Parathyroid adenoma (tissue), 2 donors: ENCODE measurements at regions not wholly inside any gene's neighbourhood (a gene's known extent, or its start where the extent isn't known, plus 50 kb on each side); places are given as distances from the start of the nearest gene placed in this dataset.

Experiments
- H2AFZ ChIP-seq: fragments of 300-600 bp; sonication (generic); one replicate; pipeline ENCODE4 v1.7.0; 2017; ENCODE audit warnings: antibody characterized with exemption, mild to moderate bottlenecking
- H3K27ac ChIP-seq: fragments of 300-600 bp; sonication (generic); one replicate; pipeline ENCODE4 v1.7.0; 2017
- H3K27me3 ChIP-seq: fragments of 300-600 bp; sonication (generic); one replicate; pipeline ENCODE4 v1.7.0; 2017; ENCODE audit warnings: low read length; ENCODE audit not compliant: control insufficient read depth, insufficient read depth
- H3K36me3 ChIP-seq: fragments of 300-600 bp; sonication (generic); one replicate; pipeline ENCODE4 v1.7.0; 2017; ENCODE audit warnings: low read length; ENCODE audit not compliant: control insufficient read depth, insufficient read depth
- H3K4me1 ChIP-seq: fragments of 300-600 bp; sonication (generic); one replicate; pipeline ENCODE4 v1.7.0; 2017; ENCODE audit warnings: control low read depth
- H3K4me2 ChIP-seq: fragments of 300-600 bp; sonication (generic); one replicate; pipeline ENCODE4 v1.7.0; 2017; ENCODE audit warnings: low read length
- H3K4me3 ChIP-seq: fragments of 300-600 bp; sonication (generic); one replicate; pipeline ENCODE4 v1.7.0; 2017; ENCODE audit warnings: low read depth, low read length
- H3K79me2 ChIP-seq: fragments of 300-600 bp; sonication (generic); one replicate; pipeline ENCODE4 v1.7.0; 2017; ENCODE audit warnings: control low read depth
- H3K9ac ChIP-seq: fragments of 300-600 bp; sonication (generic); one replicate; pipeline ENCODE4 v1.7.0; 2017; ENCODE audit warnings: mild to moderate bottlenecking
- H3K9me3 ChIP-seq: fragments of 300-600 bp; sonication (generic); one replicate; pipeline ENCODE4 v1.7.0; 2017; ENCODE audit warnings: low read length; ENCODE audit not compliant: control insufficient read depth
- CTCF ChIP-seq: fragments of 300-600 bp; sonication (generic); IDR thresholded peaks from one replicate; pipeline ENCODE4 v1.7.0; 2017; ENCODE audit warnings: antibody characterized with exemption, mild to moderate bottlenecking
- donor health status: primary hyperparathyroidism.

- no peak for TF ChIP-seq CTCF
- no peak overlapping the region for H3K4me2 ChIP-seq
- no peaks in the 10 kb centered on the region for H3K4me1 ChIP-seq
- no peaks in the 10 kb centered on the region for H3K9me3 ChIP-seq
- no peak overlapping the region for H3K27ac ChIP-seq
- no peaks in the 10 kb centered on the region for H3K79me2 ChIP-seq
- no peak overlapping the region for H3K9ac ChIP-seq
- H3K36me3 ChIP-seq = no peaks in the 10 kb centered on the region
- no peaks in the 10 kb centered on the region for H3K27me3 ChIP-seq
- H2AFZ ChIP-seq = no peak overlapping the region
- H3K4me3 ChIP-seq = no peak overlapping the region
Measured at GRCh38 chr4:147220833-147221232, 260.1 kb upstream of the EDNRA start.

GRCh38 chr4:147222906-147223305, 258.0 kb upstream of the EDNRA start:
- H3K9ac ChIP-seq = no peak overlapping the region
- no peak overlapping the region for H3K4me3 ChIP-seq
- TF ChIP-seq CTCF = no peak
- no peaks in the 10 kb centered on the region for H3K79me2 ChIP-seq
- no peak overlapping the region for H3K27ac ChIP-seq
- no peaks in the 10 kb centered on the region for H3K9me3 ChIP-seq
- H3K27me3 ChIP-seq = no peaks in the 10 kb centered on the region
- no peaks in the 10 kb centered on the region for H3K4me1 ChIP-seq
- no peak overlapping the region for H3K4me2 ChIP-seq
- H3K36me3 ChIP-seq = no peaks in the 10 kb centered on the region
- no peak overlapping the region for H2AFZ ChIP-seq

GRCh38 chr4:147223576-147223975, 257.3 kb upstream of the EDNRA start:
- no peaks in the 10 kb centered on the region for H3K36me3 ChIP-seq
- H3K9me3 ChIP-seq = no peaks in the 10 kb centered on the region
- no peaks in the 10 kb centered on the region for H3K79me2 ChIP-seq
- H3K4me3 ChIP-seq = no peak overlapping the region
- H3K27ac ChIP-seq = no peak overlapping the region
- no peak overlapping the region for H3K4me2 ChIP-seq
- no peaks in the 10 kb centered on the region for H3K27me3 ChIP-seq
- no peak overlapping the region for H3K9ac ChIP-seq
- no peak for TF ChIP-seq CTCF
- H3K4me1 ChIP-seq = no peaks in the 10 kb centered on the region
- H2AFZ ChIP-seq = no peak overlapping the region

- H3K9me3 ChIP-seq = no peaks in the 10 kb centered on the region
- no peaks in the 10 kb centered on the region for H3K36me3 ChIP-seq
- no peaks in the 10 kb centered on the region for H3K4me1 ChIP-seq
- no peak overlapping the region for H3K9ac ChIP-seq
- H3K27ac ChIP-seq = no peak overlapping the region
- H3K4me2 ChIP-seq = no peak overlapping the region
- H3K27me3 ChIP-seq = no peaks in the 10 kb centered on the region
- H3K79me2 ChIP-seq = no peaks in the 10 kb centered on the region
- no peak overlapping the region for H3K4me3 ChIP-seq
- H2AFZ ChIP-seq = no peak overlapping the region
- no peak for TF ChIP-seq CTCF
Measured at GRCh38 chr4:147236806-147237205, 244.1 kb upstream of the EDNRA start.

- no peak for TF ChIP-seq CTCF
Measured at GRCh38 chr4:147244786-147245185, 236.1 kb upstream of the EDNRA start.

More at GRCh38 chr4:147244786-147245185, 236.1 kb upstream of the EDNRA start:
- Histone ChIP-seq H3K9ac (no peak overlapping the region), H3K79me2 (no peaks in the 10 kb centered on the region), H3K27me3 (no peaks in the 10 kb centered on the region), H3K27ac (no peak overlapping the region), H3K4me3 (no peak overlapping the region), H3K36me3 (no peaks in the 10 kb centered on the region), H3K4me1 (no peaks in the 10 kb centered on the region), H3K4me2 (no peak overlapping the region), H3K9me3 (no peaks in the 10 kb centered on the region), H2AFZ (no peak overlapping the region)
